ENCODE measurements at regions not wholly inside any gene's neighbourhood (a gene's known extent, or its start where the extent isn't known, plus 50 kb on each side); places are given as distances from the start of the nearest gene placed in this dataset.

- TF ChIP-seq EZH2 (IDR thresholded peaks at IDR 0.05; ENCODE audit: low read depth), result no peak
- no peak for TF ChIP-seq CTCF (conservative IDR thresholded peaks at IDR 0.05)
- Histone ChIP-seq H3K4me1 (replicated peaks; ENCODE audit: insufficient read depth) (no peaks in the 10 kb centered on the region), H3K9me2 (ENCODE audit: insufficient read depth) (no peaks in the 10 kb centered on the region), H3K27ac (no peak overlapping the region), H3F3A (ENCODE audit: insufficient read depth, low read depth) (no peaks in the 10 kb centered on the region), H3K9me3 (ENCODE audit: insufficient read depth, low read depth) (no peaks in the 10 kb centered on the region), H3K79me2 (ENCODE audit: low read depth) (no peaks in the 10 kb centered on the region), H3K4me2 (no peak overlapping the region), H4K20me1 (ENCODE audit: insufficient read depth) (no peaks in the 10 kb centered on the region), H2AFZ (no peak overlapping the region), H3K36me3 (ENCODE audit: low read depth) (no peaks in the 10 kb centered on the region), H3K4me3 (no peak overlapping the region; the same call in 1 of the 2 replicates), H3K27me3 (ENCODE audit: insufficient read depth, low read depth) (peaks cover 44% of the 10 kb centered on the region)
- ChIA-PET POLR2A (ENCODE audit: unreplicated experiment) (no interaction called here), CTCF (no interaction called here)
- intact Hi-C loops (cut with micrococcal nuclease; ENCODE audit: unreplicated experiment), result no loop called here
- DNase-seq, result no peak
- BruUV-seq (replicated peaks), result no TSS peak
Measured at GRCh38 chr13:22497991-22498780, 682.6 kb upstream of the SGCG start.

GRCh38 chr13:22499919-22500318 lies 680.9 kb upstream of the SGCG start:
- Histone ChIP-seq H3K9me2 (ENCODE audit: insufficient read depth) (no peaks in the 10 kb centered on the region), H3K4me3 (no peak overlapping the region), H3K27me3 (ENCODE audit: insufficient read depth, low read depth) (peaks cover 40% of the 10 kb centered on the region), H3K9me3 (ENCODE audit: insufficient read depth, low read depth) (no peaks in the 10 kb centered on the region), H4K20me1 (ENCODE audit: insufficient read depth) (no peaks in the 10 kb centered on the region), H2AFZ (no peak overlapping the region), H3K4me1 (replicated peaks; ENCODE audit: insufficient read depth) (no peaks in the 10 kb centered on the region), H3K4me2 (no peak overlapping the region), H3F3A (ENCODE audit: insufficient read depth, low read depth) (no peaks in the 10 kb centered on the region), H3K27ac (no peak overlapping the region), H3K79me2 (ENCODE audit: low read depth) (no peaks in the 10 kb centered on the region), H3K36me3 (ENCODE audit: low read depth) (no peaks in the 10 kb centered on the region)
- no TSS peak for BruUV-seq (replicated peaks)
- no peak for DNase-seq
- TF ChIP-seq CTCF (conservative IDR thresholded peaks at IDR 0.05), result no peak
- ChIA-PET POLR2A (ENCODE audit: unreplicated experiment) (no interaction called here), CTCF (no interaction called here)
- intact Hi-C loops (cut with micrococcal nuclease; ENCODE audit: unreplicated experiment), result no loop called here

GRCh38 chr13:22505489-22505888 lies 675.3 kb upstream of the SGCG start:
- H3K4me2 ChIP-seq, result no peak overlapping the region
- H3K36me3 ChIP-seq (ENCODE audit: low read depth), result no peaks in the 10 kb centered on the region
- no peak for DNase-seq
- intact Hi-C loops (cut with micrococcal nuclease; ENCODE audit: unreplicated experiment), result no loop called here
- no peaks in the 10 kb centered on the region for H3K9me2 ChIP-seq (ENCODE audit: insufficient read depth)
- no peaks in the 10 kb centered on the region for H4K20me1 ChIP-seq (ENCODE audit: insufficient read depth)
- no peaks in the 10 kb centered on the region for H3K79me2 ChIP-seq (ENCODE audit: low read depth)
- H2AFZ ChIP-seq, result no peak overlapping the region
- TF ChIP-seq EZH2 (IDR thresholded peaks at IDR 0.05; ENCODE audit: low read depth) (no peak), CTCF (conservative IDR thresholded peaks at IDR 0.05) (no peak)
- no peak overlapping the region for H3K27ac ChIP-seq
- ChIA-PET CTCF (no interaction called here), POLR2A (ENCODE audit: unreplicated experiment) (no interaction called here)
- H3K4me3 ChIP-seq, result no peak overlapping the region
- H3F3A ChIP-seq (ENCODE audit: insufficient read depth, low read depth), result no peaks in the 10 kb centered on the region
- H3K27me3 ChIP-seq (ENCODE audit: insufficient read depth, low read depth), result no peaks in the 10 kb centered on the region
- BruUV-seq (replicated peaks), result no TSS peak
- no peaks in the 10 kb centered on the region for H3K9me3 ChIP-seq (ENCODE audit: insufficient read depth, low read depth)
- H3K4me1 ChIP-seq (replicated peaks; ENCODE audit: insufficient read depth), result no peaks in the 10 kb centered on the region
